ENCODE measurements at regions not wholly inside any gene's neighbourhood (a gene's known extent, or its start where the extent isn't known, plus 50 kb on each side); places are given as distances from the start of the nearest gene placed in this dataset.

DNA sequence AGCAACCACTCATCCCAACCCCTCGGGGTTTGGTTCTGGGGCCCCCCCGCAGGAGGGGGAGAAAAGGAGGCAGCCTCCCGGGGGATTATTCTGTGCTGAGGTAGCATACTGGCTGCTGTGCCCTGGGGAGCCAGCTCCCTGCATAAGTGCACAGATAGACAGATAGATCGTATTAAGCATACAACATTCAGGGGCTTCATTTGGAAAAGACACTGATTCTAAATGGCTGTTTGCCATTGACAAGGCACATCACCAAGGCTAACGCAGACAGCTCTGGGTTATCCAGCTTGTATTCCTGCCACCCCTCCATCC, 547.9 kb downstream of the BUD13 start:
- in situ Hi-C loops (cut with MboI; ENCODE audit: low sequenced_read_pairs, unreplicated experiment), result no loop called here
- TF ChIP-seq, protein P1, sequence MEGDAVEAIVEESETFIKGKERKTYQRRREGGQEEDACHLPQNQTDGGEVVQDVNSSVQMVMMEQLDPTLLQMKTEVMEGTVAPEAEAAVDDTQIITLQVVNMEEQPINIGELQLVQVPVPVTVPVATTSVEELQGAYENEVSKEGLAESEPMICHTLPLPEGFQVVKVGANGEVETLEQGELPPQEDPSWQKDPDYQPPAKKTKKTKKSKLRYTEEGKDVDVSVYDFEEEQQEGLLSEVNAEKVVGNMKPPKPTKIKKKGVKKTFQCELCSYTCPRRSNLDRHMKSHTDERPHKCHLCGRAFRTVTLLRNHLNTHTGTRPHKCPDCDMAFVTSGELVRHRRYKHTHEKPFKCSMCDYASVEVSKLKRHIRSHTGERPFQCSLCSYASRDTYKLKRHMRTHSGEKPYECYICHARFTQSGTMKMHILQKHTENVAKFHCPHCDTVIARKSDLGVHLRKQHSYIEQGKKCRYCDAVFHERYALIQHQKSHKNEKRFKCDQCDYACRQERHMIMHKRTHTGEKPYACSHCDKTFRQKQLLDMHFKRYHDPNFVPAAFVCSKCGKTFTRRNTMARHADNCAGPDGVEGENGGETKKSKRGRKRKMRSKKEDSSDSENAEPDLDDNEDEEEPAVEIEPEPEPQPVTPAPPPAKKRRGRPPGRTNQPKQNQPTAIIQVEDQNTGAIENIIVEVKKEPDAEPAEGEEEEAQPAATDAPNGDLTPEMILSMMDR (IDR thresholded peaks at IDR 0.05; ENCODE audit: borderline replicate concordance, control extremely low read depth, extremely low read depth, insufficient read depth, missing control alignments), result no peak
- DNase-seq (ENCODE audit: low spot score), result no peak

DNA sequence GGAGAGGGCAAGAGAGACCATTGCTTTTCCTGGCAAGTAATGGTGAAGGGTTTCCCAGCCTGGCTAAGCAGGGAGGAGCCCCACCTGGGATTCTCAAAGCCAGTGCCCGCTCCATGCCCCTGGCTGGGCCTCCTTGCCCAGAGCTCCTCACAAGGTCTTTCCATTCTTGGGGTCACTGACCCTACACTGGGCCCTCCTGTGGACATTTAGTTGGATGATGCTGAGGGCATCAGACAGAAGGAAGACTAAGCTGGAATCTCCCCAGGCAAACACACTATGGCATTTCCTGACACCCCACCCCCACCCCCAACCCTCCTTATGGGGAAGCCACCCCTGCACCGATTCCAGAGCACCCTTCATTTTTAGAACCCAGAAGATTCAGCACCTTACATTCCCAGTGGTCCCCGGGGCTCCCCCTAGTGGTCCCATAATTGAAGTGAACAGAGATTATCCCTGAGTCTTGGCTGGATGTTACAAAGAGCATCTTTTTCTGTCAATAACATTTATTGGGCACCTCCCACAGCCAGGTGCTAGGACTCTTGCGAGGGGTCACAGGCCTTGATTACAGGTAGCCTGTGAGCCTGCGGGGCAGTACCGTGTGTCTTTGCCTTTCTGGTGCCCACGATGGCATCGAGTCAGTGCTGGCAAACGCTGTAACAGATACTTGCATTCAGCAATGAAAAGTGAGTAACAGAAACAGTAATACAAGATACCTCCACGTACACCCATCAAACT, 548.5 kb downstream of the BUD13 start:
- TF ChIP-seq, protein P1 (IDR thresholded peaks at IDR 0.05; ENCODE audit: borderline replicate concordance, control extremely low read depth, extremely low read depth, insufficient read depth, missing control alignments), result peak; percentile 67
- in situ Hi-C loops (cut with MboI; ENCODE audit: low sequenced_read_pairs, unreplicated experiment), result no loop called here
- peak; percentile 69 for DNase-seq (ENCODE audit: low spot score)

DNA sequence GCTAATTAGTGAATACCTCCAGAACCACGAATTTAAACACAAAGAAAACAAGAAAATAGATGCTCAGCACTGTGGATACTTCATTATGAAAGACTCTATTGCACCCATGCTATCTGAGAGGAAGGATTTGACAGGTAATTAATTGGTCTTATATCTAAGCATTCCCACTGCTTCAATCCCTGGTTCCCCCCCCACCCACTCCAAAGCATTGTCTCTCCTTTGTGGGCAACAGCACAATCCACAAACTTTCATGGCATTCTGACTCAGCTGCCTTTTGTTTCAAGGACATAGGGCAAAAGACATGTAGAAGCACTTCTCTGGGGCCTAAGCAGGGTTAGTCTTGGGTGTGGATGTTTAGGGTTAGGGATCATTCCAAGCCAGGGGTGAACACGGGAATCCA, 551.4 kb downstream of the BUD13 start:
- in situ Hi-C loops (cut with MboI; ENCODE audit: low sequenced_read_pairs, unreplicated experiment), result no loop called here

DNA sequence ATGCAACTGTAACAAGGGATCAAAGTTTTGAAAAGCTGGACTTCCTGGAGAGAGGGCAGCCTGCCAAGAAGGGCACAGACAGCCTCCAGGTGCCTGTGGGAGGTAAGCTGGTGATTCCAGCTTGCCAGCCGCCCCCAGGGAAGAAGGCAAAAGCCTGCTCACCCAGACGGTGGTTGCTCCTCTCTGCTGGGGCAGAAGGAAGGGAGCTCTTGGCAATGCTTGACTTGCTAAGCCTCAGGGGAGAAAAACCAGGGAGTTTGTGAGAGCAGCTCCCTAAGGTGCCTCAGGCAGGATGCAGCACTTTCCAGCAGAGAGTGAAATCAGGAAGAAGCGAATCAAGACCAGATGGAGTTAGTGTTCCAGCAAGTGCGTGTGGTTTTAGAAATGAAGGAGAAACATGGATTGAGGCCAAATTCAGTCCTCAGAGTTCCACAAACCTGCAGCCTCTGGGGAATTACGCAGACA, 553.6 kb downstream of the BUD13 start:
- no peak for DNase-seq (ENCODE audit: low spot score)
- in situ Hi-C loops (cut with MboI; ENCODE audit: low sequenced_read_pairs, unreplicated experiment), result no loop called here
- TF ChIP-seq, protein P1 (IDR thresholded peaks at IDR 0.05; ENCODE audit: borderline replicate concordance, control extremely low read depth, extremely low read depth, insufficient read depth, missing control alignments), result no peak

More for the DNA sequence above, 551.4 kb downstream of the BUD13 start:
- TF ChIP-seq, protein P1 (IDR thresholded peaks at IDR 0.05; ENCODE audit: borderline replicate concordance, control extremely low read depth, extremely low read depth, insufficient read depth, missing control alignments), result no peak
- DNase-seq (ENCODE audit: low spot score), result no peak

DNA sequence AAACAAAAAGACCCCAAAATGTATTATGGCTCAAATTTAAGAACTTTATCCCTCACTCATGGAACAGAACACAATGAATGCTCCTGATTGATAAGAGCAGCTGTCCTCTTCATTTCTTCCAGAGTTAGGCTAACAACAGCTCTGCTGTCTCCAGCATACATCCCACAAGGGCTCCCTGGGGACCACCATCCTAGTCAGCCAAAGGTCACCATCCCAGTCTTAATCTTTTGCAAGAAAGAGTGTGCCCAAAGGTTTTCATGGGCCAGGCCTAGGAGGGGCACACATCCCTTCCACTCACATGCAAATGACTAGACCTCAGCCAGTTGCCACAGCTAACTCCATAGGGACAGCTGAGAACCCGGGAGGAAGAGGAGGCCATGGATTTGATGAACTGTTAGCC, 555.3 kb downstream of the BUD13 start:
- no peak for DNase-seq (ENCODE audit: low spot score)
- TF ChIP-seq, protein P1 (IDR thresholded peaks at IDR 0.05; ENCODE audit: borderline replicate concordance, control extremely low read depth, extremely low read depth, insufficient read depth, missing control alignments), result no peak
- in situ Hi-C loops (cut with MboI; ENCODE audit: low sequenced_read_pairs, unreplicated experiment), result no loop called here

DNA sequence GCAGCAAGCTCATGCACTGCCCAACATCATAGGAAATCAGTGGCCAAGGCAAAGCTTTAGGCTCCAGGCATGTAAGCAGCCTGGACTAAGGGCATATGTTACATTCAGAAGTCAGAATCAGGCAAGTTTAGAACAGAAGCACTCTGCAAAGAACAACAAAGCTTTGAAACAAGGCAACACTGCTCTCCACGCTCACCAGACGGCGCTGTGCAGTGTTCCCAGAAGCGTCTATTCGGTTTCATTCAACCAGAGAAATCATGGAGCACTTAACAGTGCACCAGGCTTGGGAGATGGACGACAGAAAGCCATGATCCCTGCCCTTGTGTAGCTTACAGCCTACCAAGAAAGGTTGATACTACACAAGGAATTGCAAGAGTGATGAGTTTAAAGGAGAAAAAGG, 555.8 kb downstream of the BUD13 start:
- TF ChIP-seq, protein P1 (IDR thresholded peaks at IDR 0.05; ENCODE audit: borderline replicate concordance, control extremely low read depth, extremely low read depth, insufficient read depth, missing control alignments), result peak; percentile 39
- in situ Hi-C loops (cut with MboI; ENCODE audit: low sequenced_read_pairs, unreplicated experiment), result no loop called here
- DNase-seq (ENCODE audit: low spot score), result no peak

All from GM13976 (cell line).